HG02610 (cell line): ENCODE measurements at regions not wholly inside any gene's neighbourhood (a gene's known extent, or its start where the extent isn't known, plus 50 kb on each side); places are given as distances from the start of the nearest gene placed in this dataset.

Source experiments
- ATAC-seq: cut with Tn5 transposase; IDR thresholded peaks from one replicate; pipeline ENCODE4 v1.9.1; 2021; ENCODE audit warnings: mild to moderate bottlenecking, moderate library complexity; ENCODE audit not compliant: unreplicated experiment

DNA sequence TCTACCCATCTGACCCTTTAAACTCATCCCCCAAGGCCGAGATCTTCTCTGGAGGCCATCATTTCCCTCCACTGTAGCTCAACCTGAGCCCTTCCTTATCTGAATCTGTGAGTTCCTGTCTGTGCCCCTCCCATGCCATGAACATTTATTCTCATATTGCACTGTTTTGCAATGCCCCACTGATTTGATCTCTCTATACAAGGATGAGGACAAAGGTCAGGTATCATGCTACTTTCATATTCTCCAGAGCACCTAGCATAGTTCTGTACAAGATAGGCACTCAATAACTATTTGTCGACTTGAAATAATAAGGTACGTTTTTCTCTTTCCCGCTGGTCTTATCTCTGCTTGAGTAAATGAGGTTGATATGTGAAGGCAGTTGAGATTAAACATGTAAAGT is 135.5 kb downstream of the KLF5 start:
- ATAC-seq, result no peak

DNA sequence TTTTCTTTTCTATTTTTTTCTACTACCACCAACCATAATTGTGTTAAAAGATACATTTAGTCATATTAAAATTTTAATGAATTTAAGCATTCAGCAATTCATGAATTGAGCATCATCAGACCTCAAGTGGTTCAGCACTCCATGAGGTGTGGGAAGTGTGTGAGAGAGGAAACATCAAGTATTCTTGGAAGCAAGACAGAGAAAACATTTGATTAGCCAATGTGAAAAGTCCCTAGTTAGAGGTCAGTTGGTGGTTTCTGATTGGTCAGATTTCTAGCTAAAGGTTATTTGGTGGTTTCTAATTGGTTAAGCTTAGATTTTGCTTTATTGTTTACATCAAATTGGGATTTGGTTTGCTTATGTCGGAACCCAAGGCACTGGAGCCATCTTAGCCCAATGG is 134.7 kb downstream of the KLF5 start:
- no peak for ATAC-seq

DNA sequence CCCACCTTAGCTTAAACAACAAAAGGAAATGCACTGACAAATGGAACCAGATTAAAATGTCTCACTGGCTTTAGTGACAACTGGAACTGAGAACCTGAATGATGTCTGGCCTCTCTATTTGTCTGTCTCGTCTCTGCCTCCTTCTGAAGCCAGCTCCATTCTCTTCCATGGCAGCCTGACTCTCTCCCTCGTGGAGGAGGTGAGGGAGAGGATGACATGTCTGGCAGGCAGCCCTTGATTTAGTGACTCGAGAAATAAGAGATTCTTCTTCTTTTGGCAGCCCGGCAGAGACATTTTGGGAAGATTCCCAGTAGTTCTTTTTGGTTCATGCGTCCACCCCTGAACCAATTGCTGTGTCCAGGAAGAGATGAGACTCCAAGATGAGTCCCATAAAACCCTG is 131.7 kb downstream of the KLF5 start:
- ATAC-seq, result no peak

DNA sequence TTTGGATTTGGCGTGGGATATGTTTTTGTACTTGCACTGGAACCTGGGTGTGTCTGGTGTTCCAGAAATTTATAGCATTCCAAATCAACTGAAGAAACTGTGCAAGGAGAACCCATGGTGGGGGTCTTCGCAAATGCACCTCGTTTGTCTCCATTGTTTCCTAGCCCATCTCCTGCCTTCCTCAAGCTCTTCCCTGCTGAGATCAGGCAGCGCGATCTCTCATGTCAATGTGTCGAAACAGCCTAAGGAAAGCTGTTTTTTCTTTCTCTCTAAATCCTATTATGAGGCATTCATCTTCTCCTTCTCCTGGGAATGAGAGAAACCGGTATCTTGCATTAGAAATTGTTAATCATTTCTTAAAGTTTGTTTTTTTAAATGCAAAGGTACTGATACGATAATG is 131.0 kb downstream of the KLF5 start:
- ATAC-seq, result no peak

DNA sequence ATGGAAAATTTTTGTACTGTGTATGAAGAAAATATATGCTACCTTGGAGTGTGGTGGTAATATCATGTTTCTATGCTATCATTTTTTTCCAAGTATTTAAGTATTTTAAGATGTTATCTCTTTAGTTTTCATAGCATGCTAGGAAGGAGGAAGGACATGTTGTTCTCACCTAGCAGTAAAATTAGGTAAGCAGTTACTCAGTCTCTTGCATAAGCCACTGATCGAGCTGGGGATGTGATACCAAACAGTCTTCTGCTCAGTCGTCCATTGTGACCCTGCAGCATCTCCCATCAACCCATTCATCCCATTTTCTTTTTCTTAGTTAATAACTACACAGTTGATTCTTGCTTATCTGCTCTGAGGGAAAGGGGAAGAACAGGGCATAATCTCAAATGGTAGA is 130.6 kb downstream of the KLF5 start:
- ATAC-seq, result no peak

DNA sequence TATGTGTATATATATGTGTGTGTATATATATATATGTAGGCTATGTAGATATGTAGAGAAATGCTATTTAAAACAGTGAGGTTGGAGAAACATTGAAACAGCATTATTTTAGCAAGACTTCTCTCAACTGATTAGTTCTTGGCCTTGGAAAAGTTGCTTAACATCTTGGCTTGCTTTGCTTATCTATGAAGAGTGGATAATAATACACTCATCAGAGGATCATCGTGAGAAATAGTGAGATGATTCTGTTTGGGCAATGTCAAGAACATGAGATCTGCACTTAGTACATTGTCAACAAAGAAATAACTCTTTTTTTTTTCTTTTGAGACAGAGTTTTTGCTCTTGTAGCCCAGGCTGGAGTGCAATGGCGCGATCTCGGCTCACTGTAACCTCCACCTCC is 128.3 kb downstream of the KLF5 start:
- no peak for ATAC-seq

DNA sequence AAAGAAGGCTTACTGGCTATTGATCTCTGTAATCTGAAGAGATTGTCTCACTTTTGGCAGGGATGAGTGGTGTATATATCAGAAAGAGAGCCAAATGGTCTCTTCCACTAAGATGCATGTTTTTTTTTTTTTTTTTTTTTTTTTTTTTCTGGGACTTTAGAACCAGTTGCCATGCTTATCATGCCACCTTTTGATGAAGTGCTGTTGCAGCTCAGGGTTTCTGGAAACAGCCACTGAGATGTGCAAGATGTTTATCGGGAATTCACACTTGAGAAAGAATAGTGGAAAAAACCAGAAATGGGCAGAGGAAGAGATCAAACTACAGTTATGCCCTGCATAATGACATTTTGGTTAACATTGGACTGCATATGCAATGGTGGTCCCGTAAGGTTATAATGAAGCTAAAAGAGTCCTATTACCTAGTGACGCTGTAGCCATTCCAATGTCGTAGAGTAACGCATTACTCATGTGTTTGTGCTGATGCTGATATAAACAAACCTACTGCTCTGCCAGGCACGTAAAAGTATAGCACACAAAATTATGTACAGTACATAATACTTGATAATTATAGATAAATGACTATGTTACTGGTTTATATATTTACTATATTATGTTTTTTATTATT is 121.0 kb downstream of the KLF5 start:
- ATAC-seq, result no peak

DNA sequence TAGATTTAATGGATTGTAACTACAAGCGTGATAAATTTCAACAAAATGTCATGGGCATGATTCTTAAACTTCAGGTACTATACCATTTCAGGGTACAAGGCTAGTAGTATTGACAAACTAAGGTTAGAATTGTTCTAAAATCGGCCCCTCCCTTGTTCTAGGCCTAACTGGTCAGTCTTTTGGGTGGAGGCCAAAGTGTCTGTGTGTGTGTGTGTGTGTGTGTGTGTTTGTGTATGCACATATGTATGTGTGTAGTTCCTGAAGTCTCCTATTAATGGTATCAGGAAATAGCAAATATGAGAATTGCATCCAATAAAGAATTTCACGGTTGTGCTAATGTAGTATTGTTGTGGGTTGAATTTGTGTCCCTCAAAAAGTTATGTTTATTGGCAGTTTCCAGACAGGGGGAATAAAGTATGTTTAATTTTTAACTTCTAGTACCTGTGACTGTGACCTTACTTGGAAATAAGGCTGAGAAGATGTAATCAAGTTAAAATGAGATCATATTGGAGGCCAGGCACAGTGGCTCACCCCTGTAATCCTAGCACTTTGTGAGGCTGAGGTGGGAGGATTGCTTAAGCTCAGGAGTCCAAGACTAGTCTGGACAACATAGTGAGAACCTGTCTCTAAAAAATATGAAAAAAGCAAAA is 119.2 kb downstream of the KLF5 start:
- no peak for ATAC-seq

DNA sequence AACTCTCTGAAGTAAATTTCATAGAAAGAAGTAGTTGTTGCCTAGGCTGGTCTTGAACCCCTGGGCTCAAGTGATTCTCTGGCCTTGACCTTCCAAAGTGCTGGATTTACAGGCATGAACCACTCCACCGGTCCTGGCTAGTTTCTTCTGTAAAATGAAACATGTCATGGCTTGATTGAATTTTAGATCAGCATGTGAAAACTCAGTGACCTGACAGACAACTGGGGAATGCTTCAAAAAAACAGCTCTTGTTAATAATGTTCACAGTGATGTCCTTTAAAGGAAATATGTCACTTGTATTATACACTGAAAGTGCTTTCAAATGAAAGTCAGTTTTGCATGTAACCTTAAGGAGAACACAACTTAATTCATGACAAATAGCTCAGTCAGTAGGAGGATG is 118.2 kb downstream of the KLF5 start:
- ATAC-seq, result no peak

DNA sequence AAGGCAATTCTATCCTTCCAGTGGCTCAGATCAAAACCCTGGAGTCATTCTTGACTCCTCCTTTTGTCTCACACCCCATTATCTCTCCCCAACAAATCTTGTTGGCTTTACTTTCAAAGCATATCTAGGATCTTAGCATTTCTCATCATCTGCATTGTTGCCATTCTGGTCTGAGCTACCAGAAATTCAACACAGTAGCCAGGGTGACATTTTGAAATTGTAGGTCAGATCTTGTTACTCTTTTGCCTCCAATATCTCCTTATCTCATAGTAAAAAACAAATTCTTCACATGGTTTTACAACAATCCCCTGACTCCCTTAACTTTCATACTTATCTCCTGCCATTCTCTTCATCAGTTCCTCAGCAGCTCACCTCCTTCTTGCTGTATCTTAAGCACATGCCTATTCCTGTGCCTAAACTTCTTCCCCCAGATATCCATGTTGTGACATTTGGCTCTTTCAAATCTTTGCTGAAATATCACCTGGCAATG is 115.8 kb downstream of the KLF5 start:
- ATAC-seq, result no peak

DNA sequence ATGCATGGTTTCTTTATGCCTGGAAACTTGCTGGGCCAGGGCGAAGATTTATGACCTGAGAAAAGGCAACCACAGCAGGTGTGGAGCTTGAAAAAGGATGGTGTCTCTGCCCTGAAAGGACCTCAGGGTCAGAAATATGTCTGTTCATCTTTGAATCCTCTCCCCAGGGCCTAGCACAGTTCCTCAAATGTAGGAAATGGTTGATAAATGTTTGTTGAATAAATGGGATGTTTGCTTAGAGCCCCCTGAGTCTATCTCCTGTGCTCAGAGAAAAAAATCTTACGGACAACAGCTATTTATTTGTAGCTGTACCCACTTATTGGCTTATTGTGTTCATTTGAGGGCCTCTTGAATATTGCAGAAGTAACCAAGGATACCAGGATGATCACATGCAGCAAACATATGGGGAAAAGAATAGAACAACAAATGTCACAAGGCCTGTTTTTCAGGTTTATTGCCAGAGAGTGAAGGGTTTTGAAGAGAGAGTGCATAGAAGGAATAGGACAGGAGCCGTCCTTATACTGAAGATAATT is 114.5 kb downstream of the KLF5 start:
- no peak for ATAC-seq

DNA sequence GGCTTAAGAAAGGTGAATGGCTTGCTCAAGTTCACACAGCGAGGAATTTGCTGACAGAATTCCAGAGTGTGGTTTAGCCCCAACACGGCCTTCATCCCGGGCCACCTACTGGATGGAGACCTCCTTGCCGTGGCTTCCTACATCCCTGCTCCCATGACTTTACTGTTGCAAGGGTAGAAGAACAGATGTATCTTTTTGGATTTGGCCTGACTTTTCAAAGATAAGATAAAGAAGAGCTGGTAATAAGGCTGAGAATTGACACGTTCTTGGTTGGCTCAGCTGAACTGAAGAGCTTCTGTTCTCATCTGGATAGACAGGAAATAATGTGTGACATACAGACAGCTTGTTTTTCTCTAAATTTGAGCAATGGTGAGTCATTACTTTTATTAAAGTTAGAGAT is 113.1 kb downstream of the KLF5 start:
- ATAC-seq, result no peak

DNA sequence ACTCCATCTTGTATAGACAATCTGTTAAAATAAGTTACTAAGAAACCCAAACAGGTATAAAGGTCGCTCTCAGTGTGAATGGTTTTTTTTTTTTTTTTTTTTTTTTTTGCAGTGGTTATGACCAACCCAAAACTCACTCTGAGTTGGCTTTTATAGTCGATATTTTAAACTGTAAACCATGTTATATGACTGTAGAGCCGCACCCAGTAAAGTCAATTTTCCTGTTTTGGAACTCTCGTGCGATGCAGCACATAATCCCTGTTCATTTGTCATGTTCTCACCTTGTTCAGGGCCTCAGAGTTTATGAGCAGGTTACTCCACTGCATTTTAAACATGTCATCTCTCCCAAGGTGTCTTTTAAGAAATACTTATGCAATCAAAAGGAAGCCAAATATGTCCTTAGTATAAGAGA is 112.5 kb downstream of the KLF5 start:
- ATAC-seq, result no peak

DNA sequence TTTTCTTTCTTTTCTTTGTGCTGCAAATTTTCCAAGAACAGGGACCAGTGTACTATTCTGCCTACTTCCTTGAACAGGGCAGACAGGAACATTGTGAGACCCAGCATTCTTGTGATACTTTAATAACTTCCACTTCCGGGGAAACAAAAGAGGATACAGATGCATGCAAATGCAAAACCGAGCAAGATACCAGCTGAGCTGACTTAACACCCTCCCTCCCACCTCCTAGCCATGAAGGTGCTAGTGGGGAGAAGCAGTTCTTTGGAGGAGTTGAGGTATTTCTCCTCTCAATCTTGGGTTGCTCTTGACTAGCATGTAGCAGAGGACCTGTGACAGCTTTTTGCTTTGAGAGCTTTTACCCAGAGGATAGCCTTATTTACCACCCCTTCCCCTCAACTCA is 111.2 kb downstream of the KLF5 start:
- no peak for ATAC-seq

DNA sequence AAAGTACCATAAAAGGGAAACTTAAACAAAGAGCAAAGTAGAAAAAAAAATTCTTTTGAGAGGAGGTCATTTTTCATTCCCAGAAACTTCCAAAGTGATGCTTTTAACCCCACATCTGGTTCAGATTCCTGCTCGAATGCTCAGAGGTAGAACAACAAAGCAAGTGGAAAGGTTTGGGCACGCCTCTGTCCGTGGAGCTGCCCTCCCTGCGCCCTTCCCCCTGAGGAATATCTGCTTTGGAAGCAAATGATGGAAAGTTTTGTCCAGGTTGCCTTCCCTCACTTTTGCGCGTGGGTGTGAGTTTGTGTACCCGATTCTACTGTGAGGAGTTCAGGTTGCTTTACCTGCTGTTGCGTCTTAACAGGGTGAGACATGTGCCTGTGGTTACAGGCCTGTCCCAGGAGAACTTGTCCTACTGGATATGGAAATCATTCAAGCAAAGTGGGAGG is 110.2 kb downstream of the KLF5 start:
- no peak for ATAC-seq

DNA sequence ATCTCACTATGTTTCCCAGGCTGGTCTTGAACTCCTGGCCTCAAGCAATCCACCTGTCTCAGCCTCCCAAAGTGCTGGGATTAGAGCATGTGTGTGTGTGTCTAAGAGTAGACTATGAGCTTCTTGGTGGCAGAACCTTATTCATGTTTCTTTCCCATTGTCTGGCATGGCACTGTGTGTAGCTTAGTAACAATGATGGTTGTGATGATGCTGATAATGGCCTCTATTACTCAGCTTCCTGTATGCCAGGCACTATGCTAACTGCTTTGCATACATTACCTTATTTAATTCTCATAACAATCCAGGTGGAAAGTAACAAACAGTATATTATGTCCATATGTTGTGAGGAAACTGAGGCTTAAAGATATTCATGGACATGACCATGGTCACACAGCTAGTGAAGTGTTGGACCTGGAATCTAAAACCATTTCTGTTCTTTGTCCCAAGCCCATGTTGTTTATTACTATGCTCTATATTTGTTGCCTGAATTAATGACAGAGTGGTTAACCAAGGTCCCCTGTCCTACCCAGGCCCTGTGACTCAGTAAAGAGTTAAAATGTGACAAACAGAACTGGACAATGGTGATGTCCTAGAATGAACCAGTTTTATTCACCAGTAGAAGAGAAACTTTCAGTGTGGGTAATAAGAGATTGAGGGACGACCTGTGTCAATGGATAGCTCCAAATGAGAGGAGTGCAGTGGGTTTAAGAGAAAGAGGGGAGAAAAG is 109.6 kb downstream of the KLF5 start:
- no peak for ATAC-seq

DNA sequence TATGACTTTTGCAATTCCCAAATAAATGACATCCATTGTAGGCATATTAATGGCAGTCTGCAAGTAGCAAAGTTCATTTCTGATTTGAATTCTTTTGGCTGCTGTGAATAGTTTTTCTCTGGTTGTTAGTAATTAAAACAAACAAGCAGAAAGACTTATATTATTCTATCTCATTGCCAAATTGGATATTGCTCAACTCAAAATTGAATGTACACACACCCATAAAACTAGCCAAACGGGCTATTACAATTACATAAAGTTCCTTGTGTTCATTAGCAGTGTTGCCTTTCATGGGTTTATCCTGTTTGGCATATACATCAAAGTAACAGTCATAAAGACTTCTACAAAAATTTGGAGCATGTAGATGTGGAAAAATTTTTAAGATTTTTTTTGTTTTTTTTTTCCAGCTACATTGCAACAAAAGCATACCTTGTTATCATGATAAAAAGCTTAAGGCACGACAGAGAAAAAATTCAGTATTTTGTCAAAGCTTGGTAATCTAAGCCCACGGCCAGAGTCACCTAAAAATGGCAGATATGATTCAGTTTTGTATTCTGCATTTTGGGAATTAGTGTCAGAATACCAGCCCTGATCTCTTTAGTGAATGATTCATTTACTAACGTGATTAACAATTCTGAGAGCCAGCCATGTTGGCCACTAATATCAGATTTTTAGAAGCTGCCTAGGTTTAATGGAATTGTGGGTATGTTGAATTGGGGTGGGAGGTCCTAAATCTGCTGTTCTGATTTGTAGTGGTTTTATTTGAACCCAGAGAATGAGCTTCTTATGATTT is 108.4 kb downstream of the KLF5 start:
- no peak for ATAC-seq

DNA sequence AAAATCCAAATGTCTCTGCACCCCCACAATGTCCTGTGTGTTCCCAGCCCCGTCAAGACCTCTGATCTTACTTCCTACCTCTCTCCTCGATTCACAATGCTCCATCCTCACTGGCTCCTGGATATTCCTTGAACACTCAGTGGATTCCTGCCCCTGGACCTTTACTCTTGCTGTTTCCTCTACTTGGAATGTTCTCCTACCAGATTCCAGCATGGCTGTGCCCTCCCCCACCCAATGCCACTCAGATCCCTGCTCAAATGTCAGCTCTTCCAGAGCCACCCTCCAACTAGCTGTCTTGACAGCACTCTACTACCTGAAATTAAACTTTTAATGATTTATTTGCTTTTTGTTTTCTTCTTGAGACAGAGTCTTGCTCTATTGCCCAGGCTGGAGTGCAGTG is 107.4 kb downstream of the KLF5 start:
- no peak for ATAC-seq

DNA sequence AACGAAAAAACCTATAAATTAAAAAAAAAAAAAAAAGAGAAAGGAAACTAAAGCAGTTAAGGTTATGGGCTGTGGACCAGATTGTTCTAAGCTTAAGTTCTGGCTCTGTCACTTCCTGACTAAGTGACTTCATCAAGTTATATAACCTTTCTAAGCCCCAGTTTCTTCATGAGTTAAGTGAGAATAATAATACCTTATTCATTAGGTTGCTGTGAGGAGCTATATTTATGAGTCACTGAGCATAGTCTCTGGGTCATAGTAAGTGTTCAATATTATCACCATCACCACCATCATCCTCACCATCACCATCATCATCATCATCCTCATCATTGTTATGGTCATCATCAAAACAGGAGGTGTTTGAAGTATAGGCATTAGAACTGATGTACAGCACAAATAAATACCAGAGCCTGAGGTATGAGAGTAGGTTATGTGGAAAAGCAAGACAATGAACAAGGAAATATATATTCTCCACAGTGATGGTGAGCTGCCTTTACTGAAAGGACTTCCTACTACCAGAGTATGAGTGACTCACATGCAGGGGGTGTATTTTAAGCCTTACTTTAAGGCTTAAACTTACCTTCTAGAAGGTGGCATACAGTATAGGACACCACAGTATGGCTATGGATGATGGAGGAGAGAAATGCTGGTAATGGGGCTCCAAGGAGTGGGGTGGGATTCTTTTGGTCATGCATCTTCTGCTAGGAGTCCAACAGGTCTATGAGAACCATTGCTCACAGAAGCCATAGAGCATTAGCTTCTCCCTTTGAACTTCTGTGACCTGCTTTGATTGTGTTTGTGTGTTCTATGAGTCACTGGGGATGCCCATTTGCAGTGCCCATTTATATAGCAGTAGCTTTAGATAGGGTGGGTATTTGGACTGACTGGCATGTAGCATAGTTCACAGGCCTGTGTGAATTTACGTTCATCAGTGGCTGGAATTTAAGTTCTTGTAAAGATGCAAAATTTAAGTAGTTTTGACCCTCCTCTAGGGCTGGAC is 104.4 kb downstream of the KLF5 start:
- no peak for ATAC-seq
